SK-N-SH (cell line): ENCODE measurements at regions not wholly inside any gene's neighbourhood (a gene's known extent, or its start where the extent isn't known, plus 50 kb on each side); places are given as distances from the start of the nearest gene placed in this dataset.

ENCODE experiments used
- CTCF ChIP-seq: fragments of 200-600 bp; sonication (generic); IDR thresholded peaks from 2 replicates; pipeline ENCODE4 v1.6.1; 2017; ENCODE audit warnings: antibody characterized with exemption, mild to moderate bottlenecking, moderate library complexity
- POLR2AphosphoS5 ChIP-seq: IDR thresholded peaks from 2 replicates; pipeline ENCODE4 v1.6.1; 2012; ENCODE audit warnings: low read depth, low read length
- REST ChIP-seq: IDR thresholded peaks from 2 replicates; pipeline ENCODE4 v1.6.1; 2012; ENCODE audit warnings: mild to moderate bottlenecking, low read depth, low read length, moderate library complexity
- RFX5 ChIP-seq: IDR thresholded peaks from 2 replicates; pipeline ENCODE4 v1.6.1; 2012; ENCODE audit warnings: mild to moderate bottlenecking, improper control_type of control experiment, low read length

GRCh38 chr10:20396701-20397100 is 500.4 kb downstream of the NEBL start:
- TF ChIP-seq CTCF: no peak
- TF ChIP-seq RFX5: no peak
- TF ChIP-seq POLR2AphosphoS5: no peak
- TF ChIP-seq REST: no peak
